Stimulated activated effector memory CD8-positive, alpha-beta T cell treated with anti-CD3 and anti-CD28 coated beads, Interleukin-12 subunit alpha, Interleukin-12 subunit beta, amount 100 ng/mL, for 72 hours (primary cell): ENCODE measurements at regions not wholly inside any gene's neighbourhood (a gene's known extent, or its start where the extent isn't known, plus 50 kb on each side); places are given as distances from the start of the nearest gene placed in this dataset.

ENCODE experiments used
- ATAC-seq: fragments of 150-1000 bp; cut with Tn5 transposase; 2 replicates; pipeline ENCODE4 v1.10.0; 2021
- DNase-seq, 2 donors: peaks; one replicate each; pipeline ENCODE4 v3.0.0; 2021 to 2022; ENCODE audit warnings: low spot score in 2 of 2
- H3K27ac Mint-ChIP-seq: one replicate; pipeline ENCODE4 v1.8.0; 2022; ENCODE audit warnings: mild to moderate bottlenecking, mixed read lengths
- H3K36me3 Mint-ChIP-seq: one replicate; pipeline ENCODE4 v1.8.0; 2022; ENCODE audit warnings: mild to moderate bottlenecking, mixed read lengths
- H3K4me1 Mint-ChIP-seq: one replicate; pipeline ENCODE4 v1.8.0; 2022; ENCODE audit warnings: mixed read lengths
- H3K4me3 Mint-ChIP-seq: one replicate; pipeline ENCODE4 v1.8.0; 2022; ENCODE audit warnings: mild to moderate bottlenecking, mixed read lengths
- H3K9me3 Mint-ChIP-seq: one replicate; pipeline ENCODE4 v1.8.0; 2022; ENCODE audit warnings: mixed read lengths

DNA sequence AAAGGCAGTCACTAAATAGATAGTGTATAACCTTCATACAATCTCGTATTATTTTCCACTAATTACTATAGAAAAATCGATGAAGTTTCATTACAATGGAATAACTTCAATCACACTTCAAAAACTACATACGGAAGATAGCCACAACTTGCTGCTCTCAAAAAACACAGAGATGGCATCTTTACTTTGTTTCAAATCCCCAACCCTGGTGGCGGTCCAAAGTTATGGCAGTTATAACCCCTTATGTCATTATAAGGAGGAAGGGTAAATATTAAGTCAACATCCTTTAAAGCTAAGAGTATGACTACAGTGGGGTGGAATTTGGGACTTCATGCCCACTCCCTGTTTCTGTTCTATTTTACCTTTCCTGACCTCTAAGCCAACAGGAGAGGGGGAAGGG lies 146.5 kb downstream of the LACC1 start:
- H3K36me3 Mint-ChIP-seq: no peaks in the 10 kb centered on the region
- ATAC-seq: no peak
- no peaks in the 10 kb centered on the region for H3K4me1 Mint-ChIP-seq
- DNase-seq: no peak
- H3K27ac Mint-ChIP-seq: no peak overlapping the region
- H3K4me3 Mint-ChIP-seq: no peak overlapping the region
- H3K9me3 Mint-ChIP-seq: no peaks in the 10 kb centered on the region

- Mint-ChIP-seq H3K9me3 (no peaks in the 10 kb centered on the region), H3K36me3 (no peaks in the 10 kb centered on the region), H3K4me1 (no peaks in the 10 kb centered on the region), H3K27ac (no peak overlapping the region), H3K4me3 (no peak overlapping the region)
- ATAC-seq (no peak), DNase-seq (no peak)
Observed at GRCh38 chr13:44028734-44029133, 149.0 kb downstream of the LACC1 start.

DNA sequence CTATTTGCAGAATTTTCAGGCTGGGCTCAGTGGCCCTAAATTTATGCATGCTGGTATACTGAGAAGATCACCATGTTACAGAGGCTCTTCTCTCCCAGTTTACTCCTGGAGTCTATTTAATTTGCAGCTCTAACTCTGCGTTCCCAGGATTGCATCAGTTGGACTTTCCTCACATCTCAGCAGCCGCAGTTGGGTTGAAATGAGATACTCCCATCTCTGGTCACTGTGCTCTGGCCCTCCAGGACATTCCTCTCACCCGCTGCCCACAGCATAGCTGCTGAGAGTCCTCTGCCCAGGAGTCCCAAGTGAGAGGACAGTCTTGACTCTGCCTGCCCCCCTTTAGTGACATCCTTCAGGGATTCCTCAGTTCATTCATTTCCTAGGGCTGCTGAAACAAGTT lies 150.9 kb downstream of the LACC1 start:
- H3K4me3 Mint-ChIP-seq: no peak overlapping the region
- no peak for ATAC-seq
- no peaks in the 10 kb centered on the region for H3K4me1 Mint-ChIP-seq
- H3K36me3 Mint-ChIP-seq: no peaks in the 10 kb centered on the region
- DNase-seq: no peak
- no peak overlapping the region for H3K27ac Mint-ChIP-seq
- H3K9me3 Mint-ChIP-seq: no peaks in the 10 kb centered on the region

DNA sequence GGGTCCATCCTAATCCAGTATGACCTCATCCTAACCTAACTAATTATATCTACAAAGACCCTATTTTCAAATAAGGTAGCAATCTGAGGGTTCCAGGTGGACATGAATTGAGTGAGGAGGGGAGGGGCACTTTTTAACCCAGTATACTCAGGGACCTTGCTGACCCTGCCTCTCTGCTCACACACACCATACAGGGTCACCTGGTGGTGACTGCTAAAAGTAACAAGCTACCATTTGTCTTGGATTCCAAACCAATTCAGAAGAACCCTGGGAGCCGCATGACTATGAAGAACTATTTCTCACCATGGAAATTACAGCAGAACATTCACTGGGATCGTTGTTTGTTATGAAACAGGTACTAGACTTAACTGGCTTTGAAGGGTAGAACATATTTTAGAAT lies 151.9 kb downstream of the LACC1 start:
- H3K36me3 Mint-ChIP-seq: no peaks in the 10 kb centered on the region
- no peaks in the 10 kb centered on the region for H3K9me3 Mint-ChIP-seq
- DNase-seq: no peak
- H3K4me3 Mint-ChIP-seq: no peak overlapping the region
- H3K27ac Mint-ChIP-seq: no peak overlapping the region
- no peak for ATAC-seq
- no peaks in the 10 kb centered on the region for H3K4me1 Mint-ChIP-seq

- Mint-ChIP-seq H3K36me3 (no peaks in the 10 kb centered on the region), H3K27ac (no peak overlapping the region), H3K4me3 (no peak overlapping the region), H3K9me3 (no peaks in the 10 kb centered on the region), H3K4me1 (no peaks in the 10 kb centered on the region)
- DNase-seq (no peak), ATAC-seq (no peak)
Observed at GRCh38 chr13:44032802-44033201, 153.1 kb downstream of the LACC1 start.

GRCh38 chr13:44035400-44035799 lies 155.7 kb downstream of the LACC1 start:
- H3K4me1 Mint-ChIP-seq: no peaks in the 10 kb centered on the region
- ATAC-seq (no peak), DNase-seq (no peak)
- H3K27ac Mint-ChIP-seq: no peak overlapping the region
- H3K36me3 Mint-ChIP-seq: no peaks in the 10 kb centered on the region
- no peak overlapping the region for H3K4me3 Mint-ChIP-seq
- H3K9me3 Mint-ChIP-seq: no peaks in the 10 kb centered on the region

DNA sequence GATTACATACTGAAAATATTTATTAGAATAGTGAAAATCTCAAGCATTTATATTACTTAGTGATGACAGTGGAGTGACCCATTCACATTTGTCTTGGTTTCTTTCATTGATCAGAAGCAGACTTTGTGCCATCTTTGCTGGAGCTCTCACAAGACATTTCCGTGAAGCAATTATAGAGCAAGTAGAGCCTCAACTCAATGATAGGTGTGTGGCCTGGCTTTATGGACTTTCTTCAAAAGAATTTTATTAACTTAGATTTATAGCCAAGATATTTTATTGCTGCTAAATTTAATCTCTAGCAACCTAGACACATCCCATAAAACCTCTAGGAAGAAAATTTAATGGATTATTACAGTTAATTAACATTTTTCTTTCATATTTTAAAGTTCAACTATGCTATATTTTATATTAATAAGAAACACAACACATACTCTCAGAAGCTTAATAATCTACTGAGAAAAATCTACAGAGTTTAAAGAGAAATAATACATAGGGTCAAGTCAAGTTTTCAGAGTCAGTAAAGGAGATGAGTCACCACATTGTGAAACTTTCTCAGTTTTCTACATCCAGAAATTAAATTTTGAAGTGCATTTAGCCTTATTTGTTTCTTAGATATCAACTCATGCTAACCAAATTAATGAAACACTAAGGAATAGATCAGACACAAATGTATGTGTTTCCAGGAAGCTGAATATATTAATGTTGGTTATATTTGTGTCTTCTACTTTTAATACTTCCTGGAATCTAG lies 160.5 kb downstream of the LACC1 start:
- no peaks in the 10 kb centered on the region for H3K4me1 Mint-ChIP-seq
- no peak overlapping the region for H3K27ac Mint-ChIP-seq
- H3K36me3 Mint-ChIP-seq: no peaks in the 10 kb centered on the region
- DNase-seq: no peak
- no peak overlapping the region for H3K4me3 Mint-ChIP-seq
- ATAC-seq: no peak
- no peaks in the 10 kb centered on the region for H3K9me3 Mint-ChIP-seq

DNA sequence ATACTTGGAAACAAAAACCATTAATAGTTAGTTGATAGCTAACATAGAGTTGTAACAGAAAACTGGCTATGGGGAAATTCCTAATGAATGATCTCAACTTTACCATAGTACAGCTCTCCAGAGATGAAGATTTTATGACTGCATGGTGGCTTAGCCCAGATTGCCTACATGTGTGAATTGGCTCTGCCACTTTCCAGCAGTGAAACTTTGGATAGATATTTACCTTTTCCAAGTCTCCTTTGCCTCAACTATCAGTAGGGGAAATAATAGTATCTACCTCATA lies 161.1 kb downstream of the LACC1 start:
- H3K4me1 Mint-ChIP-seq: no peaks in the 10 kb centered on the region
- no peaks in the 10 kb centered on the region for H3K36me3 Mint-ChIP-seq
- DNase-seq (no peak), ATAC-seq (no peak)
- H3K27ac Mint-ChIP-seq: no peak overlapping the region
- H3K9me3 Mint-ChIP-seq: no peaks in the 10 kb centered on the region
- no peak overlapping the region for H3K4me3 Mint-ChIP-seq

- H3K4me3 Mint-ChIP-seq: no peak overlapping the region
- no peaks in the 10 kb centered on the region for H3K9me3 Mint-ChIP-seq
- ATAC-seq (no peak), DNase-seq (no peak)
- no peak overlapping the region for H3K27ac Mint-ChIP-seq
- H3K4me1 Mint-ChIP-seq: no peaks in the 10 kb centered on the region
- no peaks in the 10 kb centered on the region for H3K36me3 Mint-ChIP-seq
Observed at GRCh38 chr13:44044547-44045179, 165.0 kb downstream of the LACC1 start.

- Mint-ChIP-seq H3K4me1 (no peaks in the 10 kb centered on the region), H3K36me3 (no peaks in the 10 kb centered on the region), H3K9me3 (no peaks in the 10 kb centered on the region), H3K4me3 (no peak overlapping the region), H3K27ac (no peak overlapping the region)
- DNase-seq (no peak), ATAC-seq (no peak)
Observed at GRCh38 chr13:44045180-44045562, 165.5 kb downstream of the LACC1 start.

GRCh38 chr13:44046428-44046827 lies 166.7 kb downstream of the LACC1 start:
- DNase-seq (no peak), ATAC-seq (no peak)
- Mint-ChIP-seq H3K4me1 (no peaks in the 10 kb centered on the region), H3K4me3 (no peak overlapping the region), H3K9me3 (no peaks in the 10 kb centered on the region), H3K27ac (no peak overlapping the region), H3K36me3 (no peaks in the 10 kb centered on the region)

- Mint-ChIP-seq H3K4me1 (no peaks in the 10 kb centered on the region), H3K27ac (no peak overlapping the region), H3K9me3 (no peaks in the 10 kb centered on the region), H3K4me3 (no peak overlapping the region), H3K36me3 (no peaks in the 10 kb centered on the region)
- DNase-seq: no peak
- no peak for ATAC-seq
Observed at GRCh38 chr13:44048326-44048725, 168.6 kb downstream of the LACC1 start.

GRCh38 chr13:44049081-44049945 lies 169.6 kb downstream of the LACC1 start:
- DNase-seq (no peak), ATAC-seq (no peak)
- H3K9me3 Mint-ChIP-seq: no peaks in the 10 kb centered on the region
- no peaks in the 10 kb centered on the region for H3K36me3 Mint-ChIP-seq
- H3K27ac Mint-ChIP-seq: no peak overlapping the region
- no peak overlapping the region for H3K4me3 Mint-ChIP-seq
- no peaks in the 10 kb centered on the region for H3K4me1 Mint-ChIP-seq

DNA sequence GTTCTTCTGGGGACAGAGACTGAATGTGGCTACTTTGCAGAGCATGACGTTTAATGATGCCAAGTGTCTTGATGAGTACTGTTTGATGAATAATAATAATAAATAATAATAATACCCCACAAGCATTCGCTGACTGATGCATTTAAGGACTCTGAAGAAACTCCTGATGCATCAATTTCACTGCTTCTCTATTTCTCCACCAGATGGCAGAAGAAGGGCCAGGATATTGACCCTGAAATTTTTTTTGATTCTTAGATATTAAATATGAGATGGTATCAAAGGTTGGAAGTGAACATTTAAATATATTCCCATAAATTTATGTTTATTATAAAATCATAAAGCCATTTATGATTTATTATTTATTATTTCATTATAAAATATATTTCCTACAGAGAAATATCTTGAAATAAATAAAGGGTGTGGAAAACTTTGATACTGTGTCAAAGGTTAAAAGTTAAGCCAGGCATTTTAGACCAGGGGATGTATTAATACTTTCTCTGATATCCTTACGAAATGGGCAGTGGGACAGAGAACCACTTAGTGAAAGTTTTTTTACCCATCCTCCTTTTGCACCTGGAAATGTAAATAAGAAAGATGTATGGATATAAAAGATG lies 170.9 kb downstream of the LACC1 start:
- Mint-ChIP-seq H3K27ac (no peak overlapping the region), H3K36me3 (no peaks in the 10 kb centered on the region), H3K9me3 (no peaks in the 10 kb centered on the region), H3K4me1 (peaks cover 4% of the 10 kb centered on the region), H3K4me3 (no peak overlapping the region)
- no peak for ATAC-seq
- DNase-seq: no peak

- no peak overlapping the region for H3K4me3 Mint-ChIP-seq
- no peaks in the 10 kb centered on the region for H3K9me3 Mint-ChIP-seq
- ATAC-seq (no peak), DNase-seq (no peak)
- H3K36me3 Mint-ChIP-seq: no peaks in the 10 kb centered on the region
- no peak overlapping the region for H3K27ac Mint-ChIP-seq
- peaks cover 8% of the 10 kb centered on the region for H3K4me1 Mint-ChIP-seq
Observed at GRCh38 chr13:44051405-44051804, 171.7 kb downstream of the LACC1 start.
